ENCODE measurements at regions not wholly inside any gene's neighbourhood (a gene's known extent, or its start where the extent isn't known, plus 50 kb on each side); places are given as distances from the start of the nearest gene placed in this dataset.

DNA sequence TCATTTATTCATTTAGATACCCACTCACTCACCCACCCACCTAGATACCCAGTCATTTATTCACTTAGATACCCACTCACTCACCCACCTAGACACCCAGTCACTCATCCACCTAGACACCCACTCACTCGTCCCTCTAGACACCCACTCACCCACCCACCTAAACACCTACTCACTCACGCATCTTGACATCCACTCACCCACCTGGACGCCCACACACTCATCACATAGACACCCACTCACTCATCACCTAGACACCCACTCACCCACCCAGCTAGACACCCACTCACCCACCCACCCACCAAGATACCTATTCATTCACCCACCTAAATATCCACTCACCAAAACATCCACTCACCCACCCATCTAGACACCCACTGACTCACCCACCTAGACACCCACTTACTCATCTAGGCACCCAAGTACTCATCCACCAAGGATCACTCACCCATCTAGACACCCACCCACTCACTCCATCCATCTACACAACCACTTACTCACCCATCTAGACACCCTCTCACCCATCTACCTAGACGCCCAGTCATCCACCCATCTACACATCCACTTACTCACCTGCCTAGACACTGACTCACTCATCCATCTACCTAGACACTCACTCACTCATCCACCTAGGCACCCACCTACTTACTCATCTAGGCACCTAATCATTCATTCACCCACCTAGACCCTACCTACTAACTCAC is 723.7 kb upstream of the RAB6C start:
- ATAC-seq (peak; percentile 59), DNase-seq (ENCODE audit: low spot score in 2 of 2) (no peak)
- H3K9me3 Mint-ChIP-seq: peaks cover 19% of the 10 kb centered on the region
- no peak overlapping the region for H3K4me3 Mint-ChIP-seq
- no peaks in the 10 kb centered on the region for H3K4me1 Mint-ChIP-seq
- H3K27ac Mint-ChIP-seq: no peak overlapping the region
- H3K36me3 Mint-ChIP-seq: no peaks in the 10 kb centered on the region

GRCh38 chr2:129256642-129257041 is 722.8 kb upstream of the RAB6C start:
- ATAC-seq (no peak), DNase-seq (ENCODE audit: low spot score in 2 of 2) (no peak)
- H3K36me3 Mint-ChIP-seq: no peaks in the 10 kb centered on the region
- H3K4me3 Mint-ChIP-seq: no peak overlapping the region
- no peaks in the 10 kb centered on the region for H3K4me1 Mint-ChIP-seq
- peaks cover 19% of the 10 kb centered on the region for H3K9me3 Mint-ChIP-seq
- H3K27ac Mint-ChIP-seq: no peak overlapping the region

- DNase-seq (ENCODE audit: low spot score in 2 of 2) (no peak), ATAC-seq (no peak)
- Mint-ChIP-seq H3K36me3 (no peaks in the 10 kb centered on the region), H3K4me1 (no peaks in the 10 kb centered on the region), H3K9me3 (peaks cover 23% of the 10 kb centered on the region), H3K27ac (no peak overlapping the region), H3K4me3 (no peak overlapping the region)
Observed at GRCh38 chr2:129262934-129263333, 716.5 kb upstream of the RAB6C start.

DNA sequence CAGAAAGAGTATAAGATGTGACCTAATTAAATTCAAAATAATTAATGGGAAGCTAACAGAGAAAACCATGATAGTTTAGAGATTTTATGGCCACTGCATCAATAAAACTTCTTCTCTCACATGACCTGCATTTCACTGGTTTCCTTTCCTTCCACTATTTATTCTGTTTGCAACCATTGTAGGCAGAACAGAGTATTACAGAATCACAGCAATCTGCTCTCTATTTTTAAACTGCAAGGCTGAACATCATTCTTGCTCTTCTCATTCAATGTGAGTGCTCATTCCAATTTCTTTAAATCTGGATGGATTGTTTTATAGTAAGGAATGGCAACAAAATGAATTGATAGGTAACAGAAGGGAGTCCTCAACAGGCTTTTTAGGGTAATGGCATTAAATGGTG is 715.5 kb upstream of the RAB6C start:
- H3K9me3 Mint-ChIP-seq: peaks cover 19% of the 10 kb centered on the region
- H3K27ac Mint-ChIP-seq: no peak overlapping the region
- H3K36me3 Mint-ChIP-seq: no peaks in the 10 kb centered on the region
- H3K4me3 Mint-ChIP-seq: no peak overlapping the region
- DNase-seq (ENCODE audit: low spot score in 2 of 2): no peak
- ATAC-seq: no peak
- no peaks in the 10 kb centered on the region for H3K4me1 Mint-ChIP-seq

DNA sequence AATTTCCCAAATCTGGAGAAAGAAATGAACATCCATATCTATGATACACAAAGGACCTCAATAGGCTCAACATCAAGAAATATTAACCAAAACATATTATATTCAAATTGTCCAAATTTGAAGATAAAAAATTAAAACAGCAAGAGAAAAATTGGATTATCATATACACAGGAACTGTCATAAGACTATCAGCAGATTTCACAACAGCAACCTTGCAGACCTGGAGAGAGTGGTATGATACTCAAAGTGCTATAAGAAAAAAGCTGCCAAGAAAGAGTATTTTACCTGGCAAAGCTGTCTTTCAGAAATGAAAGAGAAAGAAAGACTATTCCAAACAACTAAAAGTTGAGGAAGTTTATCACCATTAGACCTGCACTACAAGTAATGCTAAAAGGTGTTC is 711.9 kb upstream of the RAB6C start:
- no peak overlapping the region for H3K4me3 Mint-ChIP-seq
- H3K36me3 Mint-ChIP-seq: no peaks in the 10 kb centered on the region
- ATAC-seq: no peak
- peaks cover 13% of the 10 kb centered on the region for H3K9me3 Mint-ChIP-seq
- no peak for DNase-seq (ENCODE audit: low spot score in 2 of 2)
- no peak overlapping the region for H3K27ac Mint-ChIP-seq
- no peaks in the 10 kb centered on the region for H3K4me1 Mint-ChIP-seq

DNA sequence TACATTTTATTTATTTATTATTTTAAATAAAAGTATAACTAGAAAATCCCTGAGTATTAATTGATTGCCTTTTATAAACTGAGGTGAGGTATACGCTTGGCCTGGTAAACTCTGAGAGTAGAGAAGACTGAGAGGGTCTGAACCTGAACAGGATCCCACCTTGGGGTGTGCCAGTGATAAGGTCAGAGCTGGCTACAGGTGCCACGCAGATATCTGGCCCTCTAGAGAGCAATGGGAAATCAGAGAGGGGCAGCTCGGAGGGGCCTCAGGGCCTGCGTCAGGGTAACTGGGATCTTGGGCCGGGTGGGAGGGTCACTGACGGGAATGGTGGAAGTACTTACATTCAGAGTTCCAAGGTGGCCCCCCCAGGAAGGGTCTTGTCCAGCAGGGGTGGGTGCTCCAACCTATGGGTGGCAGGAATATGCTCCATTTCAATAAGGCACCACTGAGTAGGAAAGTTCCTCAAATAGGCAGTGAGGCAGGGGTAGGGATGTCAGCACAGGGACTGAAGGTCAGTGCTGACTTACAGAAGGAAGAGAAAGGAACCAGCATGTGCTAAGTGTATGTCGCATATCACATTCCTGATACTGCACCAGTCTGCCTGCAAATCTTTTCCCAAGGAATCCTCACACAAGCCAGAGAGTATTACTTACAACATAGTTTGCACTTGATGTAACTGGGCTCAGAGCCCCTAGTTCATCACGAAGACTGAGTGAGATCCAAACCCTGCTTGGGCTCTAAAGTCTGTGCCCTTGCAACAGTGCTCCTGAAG is 706.0 kb upstream of the RAB6C start:
- H3K9me3 Mint-ChIP-seq: peaks cover 3% of the 10 kb centered on the region
- no peaks in the 10 kb centered on the region for H3K4me1 Mint-ChIP-seq
- no peak overlapping the region for H3K4me3 Mint-ChIP-seq
- H3K27ac Mint-ChIP-seq: no peak overlapping the region
- ATAC-seq (no peak), DNase-seq (ENCODE audit: low spot score in 2 of 2) (no peak)
- no peaks in the 10 kb centered on the region for H3K36me3 Mint-ChIP-seq

GRCh38 chr2:129274038-129274415 is 705.4 kb upstream of the RAB6C start:
- ATAC-seq: peak; percentile 19
- peaks cover 3% of the 10 kb centered on the region for H3K9me3 Mint-ChIP-seq
- H3K36me3 Mint-ChIP-seq: no peaks in the 10 kb centered on the region
- H3K27ac Mint-ChIP-seq: no peak overlapping the region
- no peaks in the 10 kb centered on the region for H3K4me1 Mint-ChIP-seq
- no peak overlapping the region for H3K4me3 Mint-ChIP-seq
- no peak for DNase-seq (ENCODE audit: low spot score in 2 of 2)

DNA sequence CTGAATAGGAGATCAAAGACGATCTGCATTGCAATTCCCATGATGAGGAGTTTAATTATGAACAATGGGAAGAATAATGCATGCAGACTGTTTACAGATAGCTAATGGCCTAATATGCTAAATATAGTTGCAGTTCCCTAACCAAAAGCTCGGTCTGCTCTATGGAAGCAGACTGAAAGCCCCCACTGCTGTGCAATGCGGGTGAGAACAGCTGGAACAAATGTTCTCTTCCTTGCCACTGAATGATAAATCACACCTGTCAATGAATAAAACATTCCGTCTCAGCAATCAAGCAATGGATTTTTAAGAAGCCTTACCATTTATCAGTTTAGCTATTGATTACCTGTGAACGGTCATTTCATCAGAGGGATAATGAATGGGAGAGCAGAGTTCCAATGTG is 704.5 kb upstream of the RAB6C start:
- no peak for ATAC-seq
- no peaks in the 10 kb centered on the region for H3K4me1 Mint-ChIP-seq

GRCh38 chr2:129275706-129276105 is 703.8 kb upstream of the RAB6C start:
- no peak for DNase-seq (ENCODE audit: low spot score in 2 of 2)
- Mint-ChIP-seq H3K36me3 (no peaks in the 10 kb centered on the region), H3K27ac (no peak overlapping the region), H3K4me3 (no peak overlapping the region), H3K4me1 (no peaks in the 10 kb centered on the region), H3K9me3 (peaks cover 3% of the 10 kb centered on the region)
- ATAC-seq: no peak

More for the DNA sequence above, 704.5 kb upstream of the RAB6C start:
- DNase-seq (ENCODE audit: low spot score in 2 of 2): no peak
- Mint-ChIP-seq H3K9me3 (peaks cover 3% of the 10 kb centered on the region), H3K27ac (no peak overlapping the region), H3K4me3 (no peak overlapping the region), H3K36me3 (no peaks in the 10 kb centered on the region)

DNA sequence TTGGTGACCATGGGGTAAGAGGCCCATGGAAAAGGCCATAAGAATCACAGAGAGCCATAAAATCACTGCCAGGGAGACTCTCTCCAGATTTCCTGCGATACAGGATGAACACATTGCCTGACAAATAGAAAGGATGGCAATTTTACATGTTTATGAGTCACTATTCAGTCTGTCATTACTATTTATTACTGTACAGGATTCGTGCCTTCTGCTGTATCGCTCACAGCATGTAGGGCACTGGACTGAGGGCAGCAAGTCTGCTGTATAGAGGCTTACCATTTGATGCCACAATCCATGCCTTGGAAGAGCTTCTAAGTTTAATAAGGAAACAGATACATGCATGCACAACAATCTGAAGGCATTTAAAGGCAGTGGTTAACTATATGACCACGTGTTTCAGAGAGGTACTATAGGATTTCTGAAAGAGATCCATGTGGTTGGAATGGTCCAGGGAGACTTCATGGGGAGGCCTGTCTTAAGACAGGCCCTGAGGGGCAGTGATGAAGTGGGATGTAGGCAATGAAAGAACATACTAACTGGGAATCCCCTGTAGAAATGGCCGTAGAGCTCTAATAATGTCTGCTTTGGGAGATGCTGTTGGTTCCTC is 702.4 kb upstream of the RAB6C start:
- DNase-seq (ENCODE audit: low spot score in 2 of 2) (no peak), ATAC-seq (no peak)
- H3K4me1 Mint-ChIP-seq: no peaks in the 10 kb centered on the region
- peaks cover 3% of the 10 kb centered on the region for H3K9me3 Mint-ChIP-seq
- H3K36me3 Mint-ChIP-seq: no peaks in the 10 kb centered on the region
- no peak overlapping the region for H3K27ac Mint-ChIP-seq
- no peak overlapping the region for H3K4me3 Mint-ChIP-seq

DNA sequence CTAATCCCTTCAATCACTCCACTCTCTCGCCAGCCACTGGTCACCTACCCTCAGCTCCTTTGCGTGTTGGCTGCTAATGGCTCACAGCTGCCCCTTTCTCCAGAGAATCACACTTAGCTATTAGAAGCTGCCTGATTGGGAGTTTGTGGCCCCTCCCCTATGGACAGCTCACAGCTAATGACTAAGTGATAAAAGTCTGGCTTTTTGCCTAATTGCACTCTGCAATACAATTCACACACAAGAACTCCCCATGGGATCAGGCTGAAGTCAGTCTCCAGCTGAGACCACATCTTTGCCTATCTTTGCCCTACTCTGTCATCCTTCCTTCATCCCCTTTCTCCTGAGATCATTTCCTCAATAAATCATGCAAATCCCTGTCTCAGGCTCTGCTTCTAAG is 701.9 kb upstream of the RAB6C start:
- no peak overlapping the region for H3K27ac Mint-ChIP-seq
- no peaks in the 10 kb centered on the region for H3K4me1 Mint-ChIP-seq
- DNase-seq (ENCODE audit: low spot score in 2 of 2): no peak
- ATAC-seq: no peak
- no peaks in the 10 kb centered on the region for H3K36me3 Mint-ChIP-seq
- H3K4me3 Mint-ChIP-seq: no peak overlapping the region
- H3K9me3 Mint-ChIP-seq: peaks cover 3% of the 10 kb centered on the region

GRCh38 chr2:129281791-129282530 is 697.5 kb upstream of the RAB6C start:
- DNase-seq (ENCODE audit: low spot score in 2 of 2) (no peak), ATAC-seq (no peak)
- Mint-ChIP-seq H3K9me3 (peaks cover 3% of the 10 kb centered on the region), H3K27ac (no peak overlapping the region), H3K36me3 (no peaks in the 10 kb centered on the region), H3K4me3 (no peak overlapping the region), H3K4me1 (no peaks in the 10 kb centered on the region)

GRCh38 chr2:129285012-129285411 is 694.5 kb upstream of the RAB6C start:
- Mint-ChIP-seq H3K4me3 (no peak overlapping the region), H3K4me1 (no peaks in the 10 kb centered on the region), H3K27ac (no peak overlapping the region), H3K36me3 (no peaks in the 10 kb centered on the region), H3K9me3 (peaks cover 2% of the 10 kb centered on the region)
- ATAC-seq: no peak
- DNase-seq (ENCODE audit: low spot score in 2 of 2): no peak

- H3K36me3 Mint-ChIP-seq: no peaks in the 10 kb centered on the region
Observed at GRCh38 chr2:129293326-129293725, 686.1 kb upstream of the RAB6C start.

GRCh38 chr2:129296396-129296795 is 683.1 kb upstream of the RAB6C start:
- ATAC-seq (no peak), DNase-seq (ENCODE audit: low spot score in 2 of 2) (no peak)
- no peak overlapping the region for H3K27ac Mint-ChIP-seq
- H3K9me3 Mint-ChIP-seq: peaks cover 3% of the 10 kb centered on the region
- no peaks in the 10 kb centered on the region for H3K4me1 Mint-ChIP-seq
- no peaks in the 10 kb centered on the region for H3K36me3 Mint-ChIP-seq
- no peak overlapping the region for H3K4me3 Mint-ChIP-seq

More at GRCh38 chr2:129293326-129293725, 686.1 kb upstream of the RAB6C start:
- no peaks in the 10 kb centered on the region for H3K4me1 Mint-ChIP-seq
- ATAC-seq (no peak), DNase-seq (ENCODE audit: low spot score in 2 of 2) (no peak)
- peaks cover 7% of the 10 kb centered on the region for H3K9me3 Mint-ChIP-seq
- H3K27ac Mint-ChIP-seq: no peak overlapping the region
- no peak overlapping the region for H3K4me3 Mint-ChIP-seq

Measured in stimulated activated effector memory CD8-positive, alpha-beta T cell treated with anti-CD3 and anti-CD28 coated beads, Interleukin-12 subunit alpha, Interleukin-12 subunit beta, amount 100 ng/mL, for 72 hours (primary cell).